GM23338 (cell line): ENCODE measurements at regions not wholly inside any gene's neighbourhood (a gene's known extent, or its start where the extent isn't known, plus 50 kb on each side); places are given as distances from the start of the nearest gene placed in this dataset.

Experiments
- ATAC-seq: fragments of 200-7000 bp; cut with Tn5 transposase; 3 replicates; pipeline ENCODE4 v1.9.1; 2020
- DNase-seq: peaks from one replicate; pipeline ENCODE4 v3.0.0-alpha.2; 2015; ENCODE audit warnings: low spot score
- H2AFZ ChIP-seq: fragments of 200-600 bp; sonication (generic); 2 replicates; pipeline ENCODE4 v1.8.0; 2016; ENCODE audit warnings: antibody characterized with exemption, mild to moderate bottlenecking, moderate library complexity
- H3F3A ChIP-seq: fragments of 200-600 bp; sonication (generic); replicated peaks from 2 replicates; pipeline ENCODE4 v1.8.0; 2017; ENCODE audit warnings: antibody characterized with exemption, mixed run types, low read depth
- H3K27ac ChIP-seq: fragments of 200-600 bp; sonication (generic); 2 replicates; pipeline ENCODE4 v1.6.1; 2016; ENCODE audit warnings: low read depth
- H3K27me3 ChIP-seq: fragments of 200-600 bp; sonication (generic); 2 replicates; pipeline ENCODE4 v1.8.0; 2016; ENCODE audit warnings: mild to moderate bottlenecking, mixed run types, moderate library complexity; ENCODE audit not compliant: insufficient read depth
- H3K36me3 ChIP-seq: fragments of 200-600 bp; sonication (generic); 2 replicates; pipeline ENCODE4 v1.8.0; 2016; ENCODE audit warnings: mild to moderate bottlenecking; ENCODE audit not compliant: insufficient read depth
- H3K4me1 ChIP-seq: fragments of 200-600 bp; sonication (generic); 2 replicates; pipeline ENCODE4 v1.8.0; 2016; ENCODE audit warnings: mild to moderate bottlenecking, moderate library complexity; ENCODE audit not compliant: insufficient read depth
- H3K4me2 ChIP-seq: fragments of 200-600 bp; sonication (generic); 2 replicates; pipeline ENCODE4 v1.7.1; 2017; ENCODE audit warnings: mixed run types
- H3K4me3 ChIP-seq: fragments of 200-600 bp; sonication (generic); 2 replicates; pipeline ENCODE4 v1.6.1; 2016; ENCODE audit warnings: mixed run types
- H3K79me2 ChIP-seq: fragments of 200-600 bp; sonication (generic); replicated peaks from 2 replicates; pipeline ENCODE4 v1.8.0; 2017; ENCODE audit warnings: mild to moderate bottlenecking; ENCODE audit not compliant: insufficient read depth
- H3K9me2 ChIP-seq: fragments of 200-600 bp; sonication (generic); 2 replicates; pipeline ENCODE4 v1.8.0; 2017; ENCODE audit not compliant: insufficient read depth
- H4K20me1 ChIP-seq: fragments of 200-600 bp; sonication (generic); replicated peaks from 2 replicates; pipeline ENCODE4 v1.8.0; 2017; ENCODE audit warnings: mild to moderate bottlenecking; ENCODE audit not compliant: insufficient read depth
- H3K27ac Mint-ChIP-seq: 2 replicates; pipeline ENCODE4 v1.8.0; 2020; ENCODE audit warnings: inconsistent platforms, mild to moderate bottlenecking, moderate library complexity, mixed read lengths
- H3K27me3 Mint-ChIP-seq: 3 replicates; pipeline ENCODE4 v1.8.0; 2022; ENCODE audit warnings: low read depth, mild to moderate bottlenecking, moderate library complexity, mixed read lengths, inconsistent platforms; ENCODE audit not compliant: insufficient read depth, poor library complexity
- H3K36me3 Mint-ChIP-seq: 3 replicates; pipeline ENCODE4 v1.8.0; 2021; ENCODE audit warnings: low read depth, mild to moderate bottlenecking, inconsistent platforms, moderate library complexity, mixed read lengths
- H3K4me1 Mint-ChIP-seq: 3 replicates; pipeline ENCODE4 v1.8.0; 2020; ENCODE audit warnings: mild to moderate bottlenecking, inconsistent platforms, mixed read lengths
- H3K4me3 Mint-ChIP-seq: 3 replicates; pipeline ENCODE4 v1.8.0; 2021; ENCODE audit warnings: moderate library complexity, mild to moderate bottlenecking, inconsistent platforms, mixed read lengths
- H3K9me3 Mint-ChIP-seq: 3 replicates; pipeline ENCODE4 v1.8.0; 2020; ENCODE audit warnings: moderate library complexity, mild to moderate bottlenecking, inconsistent platforms, mixed read lengths
- CREB1 ChIP-seq: fragments of 250-450 bp; sonication (Bioruptor Pico); IDR thresholded peaks from 2 replicates; pipeline ENCODE4 v1.5.0; 2020; ENCODE audit warnings: low read depth, mild to moderate bottlenecking, moderate library complexity
- ETS1 ChIP-seq: IDR thresholded peaks from 2 replicates; pipeline ENCODE4 v1.6.1; 2016; ENCODE audit warnings: antibody characterized with exemption
- EZH2 ChIP-seq: fragments of 200-600 bp; sonication (generic); IDR thresholded peaks from one replicate; pipeline ENCODE4 v1.8.0; 2017; ENCODE audit warnings: antibody characterized with exemption, mild to moderate bottlenecking, low read depth; ENCODE audit not compliant: unreplicated experiment
- EZH2phosphoT487 ChIP-seq: fragments of 200-600 bp; sonication (generic); IDR thresholded peaks from one replicate; pipeline ENCODE4 v1.8.1; 2018; ENCODE audit warnings: antibody characterized with exemption; ENCODE audit not compliant: unreplicated experiment
- JUNB ChIP-seq: IDR thresholded peaks from one replicate; pipeline ENCODE4 v1.6.1; 2016; ENCODE audit warnings: antibody characterized with exemption; ENCODE audit not compliant: unreplicated experiment
- POLR2AphosphoS5 ChIP-seq: IDR thresholded peaks from 2 replicates; pipeline ENCODE4 v1.6.1; 2016; ENCODE audit warnings: antibody characterized with exemption, low read depth
- REST ChIP-seq: IDR thresholded peaks from one replicate; pipeline ENCODE4 v1.6.1; 2018; ENCODE audit warnings: antibody characterized with exemption; ENCODE audit not compliant: unreplicated experiment
- ZNF114 ChIP-seq: fragments of 250-450 bp; sonication (Bioruptor Pico); IDR thresholded peaks from 2 replicates; pipeline ENCODE4 v1.5.0; 2020; ENCODE audit warnings: mild to moderate bottlenecking, moderate library complexity
- ZNF331 ChIP-seq: fragments of 250-450 bp; sonication (Bioruptor Pico); IDR thresholded peaks from 2 replicates; pipeline ENCODE4 v1.5.0; 2020; ENCODE audit warnings: low read depth, mild to moderate bottlenecking, moderate library complexity
- ZNF462 ChIP-seq: fragments of 250-450 bp; sonication (Bioruptor Pico); IDR thresholded peaks from 2 replicates; pipeline ENCODE4 v1.5.0; 2020; ENCODE audit warnings: mild to moderate bottlenecking, moderate library complexity

- no peaks in the 10 kb centered on the region for H3K79me2 ChIP-seq
- no peak overlapping the region for H3K4me3 ChIP-seq
- Mint-ChIP-seq H3K9me3 (no peaks in the 10 kb centered on the region), H3K27me3 (no peaks in the 10 kb centered on the region), H3K4me3 (no peak overlapping the region), H3K36me3 (no peaks in the 10 kb centered on the region), H3K4me1 (no peaks in the 10 kb centered on the region), H3K27ac (no peak overlapping the region)
- no peaks in the 10 kb centered on the region for H3K36me3 ChIP-seq
- H3F3A ChIP-seq, result no peaks in the 10 kb centered on the region
- no peaks in the 10 kb centered on the region for H3K4me1 ChIP-seq
- no peak overlapping the region for H3K4me2 ChIP-seq
- no peak for ATAC-seq
- H3K27me3 ChIP-seq, result no peaks in the 10 kb centered on the region
- no peaks in the 10 kb centered on the region for H3K9me2 ChIP-seq
- 0 out of 2 replicates have a peak overlapping the region, but pooled peaks have one; percentile 32 for H2AFZ ChIP-seq
- no peak for DNase-seq
- H3K27ac ChIP-seq, result no peak overlapping the region
- no peaks in the 10 kb centered on the region for H4K20me1 ChIP-seq
- TF ChIP-seq ETS1 (no peak), CREB1 (CRISPR knock-in tag) (no peak), ZNF462 (no peak), ZNF331 (CRISPR knock-in tag) (no peak), EZH2 (no peak), EZH2phosphoT487 (no peak), POLR2AphosphoS5 (no peak), REST (no peak), ZNF114 (no peak), JUNB (no peak)
Observed at GRCh38 chr18:77403969-77404535, 154.4 kb downstream of the GALR1 start.
